ENCODE measurements at regions not wholly inside any gene's neighbourhood (a gene's known extent, or its start where the extent isn't known, plus 50 kb on each side); places are given as distances from the start of the nearest gene placed in this dataset.

DNA sequence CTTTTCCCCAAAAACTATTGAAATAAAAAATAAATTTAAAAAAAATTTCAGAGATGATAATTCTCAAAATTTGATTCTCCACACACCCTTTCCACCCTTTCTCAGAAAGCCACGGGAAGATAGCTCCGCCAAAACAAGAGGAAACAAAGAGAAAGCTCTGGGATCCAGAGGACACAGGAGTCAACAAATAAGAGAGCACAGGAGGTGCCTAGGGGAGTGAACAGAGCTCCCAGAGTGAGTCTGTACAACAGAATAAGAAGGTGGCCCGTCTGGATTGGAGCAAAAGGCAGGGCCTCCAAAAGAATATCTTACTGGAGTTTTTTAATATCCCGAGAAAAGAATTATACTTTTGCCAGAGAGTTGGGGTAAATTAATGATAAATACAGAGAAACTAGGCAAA lies 96.3 kb upstream of the DRD2 start:
- TF ChIP-seq, protein P1, sequence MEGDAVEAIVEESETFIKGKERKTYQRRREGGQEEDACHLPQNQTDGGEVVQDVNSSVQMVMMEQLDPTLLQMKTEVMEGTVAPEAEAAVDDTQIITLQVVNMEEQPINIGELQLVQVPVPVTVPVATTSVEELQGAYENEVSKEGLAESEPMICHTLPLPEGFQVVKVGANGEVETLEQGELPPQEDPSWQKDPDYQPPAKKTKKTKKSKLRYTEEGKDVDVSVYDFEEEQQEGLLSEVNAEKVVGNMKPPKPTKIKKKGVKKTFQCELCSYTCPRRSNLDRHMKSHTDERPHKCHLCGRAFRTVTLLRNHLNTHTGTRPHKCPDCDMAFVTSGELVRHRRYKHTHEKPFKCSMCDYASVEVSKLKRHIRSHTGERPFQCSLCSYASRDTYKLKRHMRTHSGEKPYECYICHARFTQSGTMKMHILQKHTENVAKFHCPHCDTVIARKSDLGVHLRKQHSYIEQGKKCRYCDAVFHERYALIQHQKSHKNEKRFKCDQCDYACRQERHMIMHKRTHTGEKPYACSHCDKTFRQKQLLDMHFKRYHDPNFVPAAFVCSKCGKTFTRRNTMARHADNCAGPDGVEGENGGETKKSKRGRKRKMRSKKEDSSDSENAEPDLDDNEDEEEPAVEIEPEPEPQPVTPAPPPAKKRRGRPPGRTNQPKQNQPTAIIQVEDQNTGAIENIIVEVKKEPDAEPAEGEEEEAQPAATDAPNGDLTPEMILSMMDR (IDR thresholded peaks at IDR 0.05; ENCODE audit: low read depth, low read length) = no peak
- TF ChIP-seq EZH2phosphoT487 (IDR thresholded peaks at IDR 0.05; ENCODE audit: low read depth) = no peak
